Common myeloid progenitor, CD34-positive (primary cell): ENCODE measurements at regions not wholly inside any gene's neighbourhood (a gene's known extent, or its start where the extent isn't known, plus 50 kb on each side); places are given as distances from the start of the nearest gene placed in this dataset.

ENCODE experiments used
- CTCF ChIA-PET: fragments of 350-600 bp; sonication (Branson Sonifier 250); formaldehyde crosslinking; loops from one replicate; lab custom pipeline; 2021; ENCODE audit warnings: antibody characterized with exemption; lab: Charles Lee
- POLR2A ChIA-PET: fragments of 350-600 bp; sonication (Branson Sonifier 250); formaldehyde crosslinking; loops from one replicate; lab custom pipeline; 2021; ENCODE audit warnings: antibody characterized with exemption; lab: Charles Lee
- DNase-seq, 3 donors: peaks; one replicate each; pipeline versions ENCODE4 v3.0.0 to v3.0.0-alpha.2; 2013
- H3K27ac ChIP-seq, 2 experiments: 1 replicate in 1 of 2; 2 replicates in 1 of 2; pipeline ENCODE4 v1.7.0; 2013; ENCODE audit warnings: inconsistent platforms in 2 of 2, low read length in 2 of 2, mild to moderate bottlenecking in 2 of 2, low read depth in 1 of 2, moderate library complexity in 1 of 2; ENCODE audit not compliant: severe bottlenecking in 2 of 2, insufficient read depth in 1 of 2, poor library complexity in 1 of 2
- H3K27me3 ChIP-seq, 5 experiments: replicated peaks in 2 of 5; 1 replicate in 3 of 5; 2 replicates in 2 of 5; pipeline versions ENCODE4 v1.6.1 to v1.7.0; 2013; ENCODE audit warnings: low read length in 4 of 5, mild to moderate bottlenecking in 2 of 5, moderate library complexity in 2 of 5, inconsistent platforms in 1 of 5; ENCODE audit not compliant: insufficient read depth in 5 of 5, control insufficient read depth in 4 of 5
- H3K36me3 ChIP-seq, 4 experiments: 1 replicate in 2 of 4; 2 replicates in 2 of 4; pipeline versions ENCODE4 v1.6.1 to v1.7.0; 2013; ENCODE audit warnings: low read length in 3 of 4, control low read depth in 1 of 4, mild to moderate bottlenecking in 1 of 4; ENCODE audit not compliant: control insufficient read depth in 4 of 4, insufficient read depth in 4 of 4
- H3K4me1 ChIP-seq, 4 experiments: 1 replicate in 3 of 4; 2 replicates in 1 of 4; pipeline versions ENCODE4 v1.6.1 to v1.7.1; 2013; ENCODE audit warnings: low read length in 3 of 4, mild to moderate bottlenecking in 3 of 4, control low read depth in 1 of 4, inconsistent platforms in 1 of 4, moderate library complexity in 1 of 4; ENCODE audit not compliant: control insufficient read depth in 4 of 4, insufficient read depth in 4 of 4; ENCODE audit errors: control extremely low read depth in 1 of 4
- H3K4me3 ChIP-seq, 7 experiments: 1 replicate in 4 of 7; 2 replicates in 3 of 7; pipeline versions ENCODE4 v1.5.1 to v1.7.0; 2013; ENCODE audit warnings: mild to moderate bottlenecking in 7 of 7, low read length in 6 of 7, moderate library complexity in 6 of 7, inconsistent platforms in 2 of 7, low read depth in 2 of 7, control low read depth in 1 of 7; ENCODE audit not compliant: insufficient read depth in 4 of 7, control insufficient read depth in 1 of 7; ENCODE audit errors: extremely low read depth in 1 of 7
- H3K9me3 ChIP-seq, 5 experiments: 1 replicate in 4 of 5; 2 replicates in 1 of 5; pipeline versions ENCODE4 v1.6.1 to v1.7.1; 2013; ENCODE audit warnings: low read length in 4 of 5, mild to moderate bottlenecking in 2 of 5, inconsistent platforms in 1 of 5, low read depth in 1 of 5, moderate library complexity in 1 of 5; ENCODE audit not compliant: control insufficient read depth in 4 of 5, insufficient read depth in 2 of 5; ENCODE audit errors: control extremely low read depth in 1 of 5
- WGBS: methylation state at CpG from one replicate; pipeline ENCODE4 v1.1.5; 2013; ENCODE audit not compliant: insufficient coverage; 5-methylcytosine and 5-hydroxymethylcytosine counted together

GRCh38 chr3:88385090-88385489 lies 235.3 kb downstream of the C3orf38 start:
- no peak overlapping the region for H3K27ac ChIP-seq
- ChIA-PET CTCF (no interaction called here), POLR2A (no interaction called here)
- H3K9me3 ChIP-seq: no peaks in the 10 kb centered on the region
- DNase-seq: no peak
- H3K27me3 ChIP-seq: no peaks in the 10 kb centered on the region
- H3K4me3 ChIP-seq: no peak overlapping the region
- 65% methylated on average over 5 of the region's 5 CpGs for WGBS
- no peaks in the 10 kb centered on the region for H3K36me3 ChIP-seq
- no peaks in the 10 kb centered on the region for H3K4me1 ChIP-seq

DNA sequence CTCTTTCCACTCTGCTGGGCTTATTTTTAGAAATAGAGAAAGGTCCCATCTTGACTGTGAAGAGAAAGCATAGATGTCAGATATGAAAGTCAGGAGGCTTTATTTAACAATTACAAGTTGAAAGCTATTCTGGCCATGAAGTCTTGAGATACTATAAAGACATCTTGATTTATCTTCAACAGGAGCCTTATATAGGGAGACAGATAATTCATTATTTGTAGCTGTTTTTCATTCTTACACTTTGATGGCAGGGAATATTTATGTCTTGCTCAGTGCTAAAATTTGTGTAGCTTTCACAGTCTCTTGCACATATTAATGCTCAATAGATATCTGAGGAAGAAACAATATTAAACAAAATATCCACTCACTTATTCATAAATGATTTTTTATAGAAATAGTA lies 248.8 kb downstream of the C3orf38 start:
- POLR2A ChIA-PET: no interaction called here

DNA sequence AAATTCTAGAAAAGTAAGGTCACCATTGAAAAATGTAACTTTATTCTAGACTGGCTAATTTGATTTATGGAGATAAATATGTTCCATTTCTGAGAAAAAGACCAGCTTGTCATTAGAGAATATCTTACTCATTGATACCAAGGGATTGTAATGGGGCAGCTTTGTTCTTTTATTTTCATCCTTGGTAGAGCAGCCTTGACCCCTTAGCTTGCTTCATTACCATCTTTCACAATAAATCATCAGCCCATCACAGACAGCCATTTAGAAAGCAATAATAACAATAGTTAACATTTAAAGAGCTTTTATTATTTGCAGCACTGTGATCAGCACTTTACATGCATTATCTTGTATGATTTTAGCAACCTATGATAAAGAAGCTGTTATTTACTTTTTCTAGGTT lies 253.6 kb downstream of the C3orf38 start:
- DNase-seq: no peak
- Histone ChIP-seq H3K27ac (no peak overlapping the region), H3K27me3 (no peaks in the 10 kb centered on the region), H3K4me1 (no peaks in the 10 kb centered on the region), H3K36me3 (no peaks in the 10 kb centered on the region), H3K9me3 (no peaks in the 10 kb centered on the region), H3K4me3 (no peak overlapping the region)
- ChIA-PET POLR2A (no interaction called here), CTCF (interaction anchor here (1.3 kb wide), 1 partner anchor 9 kb away, joined by 3 read pairs; no protein-coding TSS in a partner anchor)

More for the DNA sequence above, 248.8 kb downstream of the C3orf38 start:
- CTCF ChIA-PET: no interaction called here
- Histone ChIP-seq H3K9me3 (no peaks in the 10 kb centered on the region), H3K27me3 (no peaks in the 10 kb centered on the region), H3K4me1 (no peaks in the 10 kb centered on the region), H3K36me3 (no peaks in the 10 kb centered on the region), H3K27ac (no peak overlapping the region), H3K4me3 (no peak overlapping the region)
- no peak for DNase-seq

- WGBS: no CpG with 5 or more reads among the region's 1 CpG
- Histone ChIP-seq H3K27ac (no peak overlapping the region), H3K9me3 (no peaks in the 10 kb centered on the region), H3K27me3 (no peaks in the 10 kb centered on the region), H3K4me1 (peaks cover 0 to 5% (median 0%) of the 10 kb centered on the region in 4 experiments), H3K4me3 (no peak overlapping the region), H3K36me3 (no peaks in the 10 kb centered on the region)
- DNase-seq: no peak
- ChIA-PET POLR2A (no interaction called here), CTCF (no interaction called here)
Observed at GRCh38 chr3:88408097-88408496, 258.3 kb downstream of the C3orf38 start.

DNA sequence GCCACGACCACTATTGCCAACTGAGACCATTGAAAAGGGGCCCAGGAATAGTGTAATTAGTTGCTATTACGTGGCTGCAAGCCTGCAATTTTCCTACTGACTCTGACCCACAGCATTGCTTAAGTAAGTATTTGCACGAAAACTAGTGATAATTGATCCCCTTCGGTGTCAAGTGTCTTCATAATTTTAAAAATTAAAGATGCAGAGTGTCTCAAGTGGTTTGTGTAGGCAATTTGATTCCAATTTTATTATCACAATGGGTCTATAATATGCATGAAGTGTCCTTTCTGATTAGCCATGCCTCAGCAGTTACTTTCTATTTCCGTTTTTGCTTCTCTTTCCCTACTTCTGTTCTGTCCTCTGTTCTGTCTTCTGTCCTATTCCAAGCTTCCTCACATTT lies 259.2 kb downstream of the C3orf38 start:
- Histone ChIP-seq H3K9me3 (no peaks in the 10 kb centered on the region), H3K36me3 (no peaks in the 10 kb centered on the region), H3K4me1 (peaks cover 0 to 5% (median 0%) of the 10 kb centered on the region in 4 experiments), H3K4me3 (no peak overlapping the region), H3K27ac (no peak overlapping the region), H3K27me3 (no peaks in the 10 kb centered on the region)
- DNase-seq: no peak
- 76% methylated on average over 3 of the region's 5 CpGs for WGBS
- ChIA-PET CTCF (no interaction called here), POLR2A (no interaction called here)

GRCh38 chr3:88410259-88410658 lies 260.5 kb downstream of the C3orf38 start:
- CTCF ChIA-PET: interaction anchor here (0.6 kb wide), 1 partner anchor 75 kb away, joined by 3 read pairs; no protein-coding TSS in a partner anchor
- 50% methylated on average over 1 of the region's 3 CpGs for WGBS

GRCh38 chr3:88412346-88412745 lies 262.6 kb downstream of the C3orf38 start:
- WGBS: 100% methylated on average over 1 of the region's 1 CpG
- Histone ChIP-seq H3K27me3 (no peaks in the 10 kb centered on the region), H3K4me1 (peaks cover 0 to 5% (median 0%) of the 10 kb centered on the region in 4 experiments), H3K9me3 (no peaks in the 10 kb centered on the region), H3K27ac (no peak overlapping the region), H3K36me3 (no peaks in the 10 kb centered on the region), H3K4me3 (no peak overlapping the region)
- no peak for DNase-seq
- POLR2A ChIA-PET: no interaction called here
- CTCF ChIA-PET: no interaction called here

More at GRCh38 chr3:88410259-88410658, 260.5 kb downstream of the C3orf38 start:
- POLR2A ChIA-PET: no interaction called here
- peaks cover 0 to 5% (median 0%) of the 10 kb centered on the region in 4 experiments for H3K4me1 ChIP-seq
- peak; percentile 25 to 85 (median 73) for DNase-seq
- H3K4me3 ChIP-seq: no peak overlapping the region
- no peaks in the 10 kb centered on the region for H3K27me3 ChIP-seq
- H3K27ac ChIP-seq: no peak overlapping the region
- no peaks in the 10 kb centered on the region for H3K9me3 ChIP-seq
- no peaks in the 10 kb centered on the region for H3K36me3 ChIP-seq
